ENCODE measurements at regions not wholly inside any gene's neighbourhood (a gene's known extent, or its start where the extent isn't known, plus 50 kb on each side); places are given as distances from the start of the nearest gene placed in this dataset.

GRCh38 chr5:89279391-89280036 lies 396.5 kb upstream of the MEF2C start:
- TF ChIP-seq, protein P1, sequence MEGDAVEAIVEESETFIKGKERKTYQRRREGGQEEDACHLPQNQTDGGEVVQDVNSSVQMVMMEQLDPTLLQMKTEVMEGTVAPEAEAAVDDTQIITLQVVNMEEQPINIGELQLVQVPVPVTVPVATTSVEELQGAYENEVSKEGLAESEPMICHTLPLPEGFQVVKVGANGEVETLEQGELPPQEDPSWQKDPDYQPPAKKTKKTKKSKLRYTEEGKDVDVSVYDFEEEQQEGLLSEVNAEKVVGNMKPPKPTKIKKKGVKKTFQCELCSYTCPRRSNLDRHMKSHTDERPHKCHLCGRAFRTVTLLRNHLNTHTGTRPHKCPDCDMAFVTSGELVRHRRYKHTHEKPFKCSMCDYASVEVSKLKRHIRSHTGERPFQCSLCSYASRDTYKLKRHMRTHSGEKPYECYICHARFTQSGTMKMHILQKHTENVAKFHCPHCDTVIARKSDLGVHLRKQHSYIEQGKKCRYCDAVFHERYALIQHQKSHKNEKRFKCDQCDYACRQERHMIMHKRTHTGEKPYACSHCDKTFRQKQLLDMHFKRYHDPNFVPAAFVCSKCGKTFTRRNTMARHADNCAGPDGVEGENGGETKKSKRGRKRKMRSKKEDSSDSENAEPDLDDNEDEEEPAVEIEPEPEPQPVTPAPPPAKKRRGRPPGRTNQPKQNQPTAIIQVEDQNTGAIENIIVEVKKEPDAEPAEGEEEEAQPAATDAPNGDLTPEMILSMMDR (conservative IDR thresholded peaks at IDR 0.05; ENCODE audit: low read length), result no peak
- no peak for TF ChIP-seq EZH2phosphoT487 (IDR thresholded peaks at IDR 0.05; ENCODE audit: borderline replicate concordance, low read depth, low read length)

Data from OCI-LY7 (cell line).